GM13976 (cell line): ENCODE measurements at regions not wholly inside any gene's neighbourhood (a gene's known extent, or its start where the extent isn't known, plus 50 kb on each side); places are given as distances from the start of the nearest gene placed in this dataset.
"Not testable (repeated sequence)": the region's sequence is repeated elsewhere in the genome, so short reads cannot be mapped to it uniquely, and the experiment has no call there.

Experiments used
- DNase-seq: peaks from one replicate; pipeline ENCODE4 v3.0.0; 2012; ENCODE audit warnings: low spot score
- in situ Hi-C: fragments of 300-500 bp; cut with MboI; formaldehyde crosslinking; loops from one replicate; pipeline ENCODE4 v1.12.0; 2022; ENCODE audit warnings: low sequenced_read_pairs, mixed read lengths, inconsistent platforms; ENCODE audit not compliant: unreplicated experiment
- TF ChIP-seq, protein P1 (sequence below): IDR thresholded peaks from 2 replicates; pipeline ENCODE4 v1.5.1; 2012; ENCODE audit warnings: borderline replicate concordance, mild to moderate bottlenecking; ENCODE audit not compliant: insufficient read depth; ENCODE audit errors: extremely low read depth, missing control alignments, control extremely low read depth

DNA sequence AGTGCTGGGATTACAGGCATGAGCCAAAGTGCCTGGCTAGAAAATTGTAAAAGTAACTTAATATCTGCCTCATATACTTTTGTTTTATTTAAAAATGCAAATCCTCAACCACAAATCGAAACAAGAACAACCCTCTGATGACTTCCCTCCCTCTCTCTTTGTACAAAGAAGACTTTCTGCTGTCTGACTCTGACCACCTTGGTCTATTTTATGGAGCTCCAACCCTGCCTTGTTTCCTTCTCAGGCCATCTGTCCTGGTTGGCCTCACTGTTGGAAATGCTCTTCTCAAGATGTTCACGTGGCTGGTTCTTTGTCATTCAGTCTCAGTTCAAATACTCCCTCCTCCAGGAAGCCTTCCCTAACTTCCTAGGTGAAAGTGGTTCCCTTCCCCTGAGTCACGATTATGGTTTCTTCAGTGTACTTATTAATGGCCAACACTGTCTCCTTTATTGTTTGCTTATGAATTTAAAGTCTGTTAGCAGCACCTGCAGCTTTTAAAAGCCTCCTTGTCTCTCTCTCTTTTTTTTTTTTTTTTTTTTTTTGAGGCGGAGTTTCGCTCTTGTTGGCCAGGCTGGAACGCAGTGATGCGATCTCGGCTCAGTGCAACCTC lies 151.5 kb upstream of the SALL4 start:
- in situ Hi-C loops = no loop called here
- TF ChIP-seq, protein P1, sequence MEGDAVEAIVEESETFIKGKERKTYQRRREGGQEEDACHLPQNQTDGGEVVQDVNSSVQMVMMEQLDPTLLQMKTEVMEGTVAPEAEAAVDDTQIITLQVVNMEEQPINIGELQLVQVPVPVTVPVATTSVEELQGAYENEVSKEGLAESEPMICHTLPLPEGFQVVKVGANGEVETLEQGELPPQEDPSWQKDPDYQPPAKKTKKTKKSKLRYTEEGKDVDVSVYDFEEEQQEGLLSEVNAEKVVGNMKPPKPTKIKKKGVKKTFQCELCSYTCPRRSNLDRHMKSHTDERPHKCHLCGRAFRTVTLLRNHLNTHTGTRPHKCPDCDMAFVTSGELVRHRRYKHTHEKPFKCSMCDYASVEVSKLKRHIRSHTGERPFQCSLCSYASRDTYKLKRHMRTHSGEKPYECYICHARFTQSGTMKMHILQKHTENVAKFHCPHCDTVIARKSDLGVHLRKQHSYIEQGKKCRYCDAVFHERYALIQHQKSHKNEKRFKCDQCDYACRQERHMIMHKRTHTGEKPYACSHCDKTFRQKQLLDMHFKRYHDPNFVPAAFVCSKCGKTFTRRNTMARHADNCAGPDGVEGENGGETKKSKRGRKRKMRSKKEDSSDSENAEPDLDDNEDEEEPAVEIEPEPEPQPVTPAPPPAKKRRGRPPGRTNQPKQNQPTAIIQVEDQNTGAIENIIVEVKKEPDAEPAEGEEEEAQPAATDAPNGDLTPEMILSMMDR = no peak
- no peak for DNase-seq

DNA sequence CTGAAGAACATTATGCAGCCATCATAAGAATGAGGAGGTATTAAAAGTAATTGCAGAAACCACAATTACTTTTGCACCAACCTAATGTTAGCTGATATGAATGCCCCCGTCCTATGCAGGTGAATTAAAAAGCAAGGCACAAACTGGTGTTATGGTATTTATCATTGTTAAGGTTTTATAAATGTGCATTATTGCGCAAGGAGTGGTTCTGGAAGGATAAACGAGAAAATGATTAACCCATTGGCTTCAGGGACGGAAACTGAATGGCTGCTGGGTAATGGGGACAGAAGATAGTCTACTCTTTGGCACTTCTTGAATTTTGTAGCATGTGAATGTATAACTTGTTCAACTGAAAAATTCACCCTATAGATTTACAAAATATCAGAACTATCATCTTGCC lies 148.6 kb upstream of the SALL4 start:
- in situ Hi-C loops = no loop called here
- TF ChIP-seq, protein P1 = no peak
- no peak for DNase-seq

DNA sequence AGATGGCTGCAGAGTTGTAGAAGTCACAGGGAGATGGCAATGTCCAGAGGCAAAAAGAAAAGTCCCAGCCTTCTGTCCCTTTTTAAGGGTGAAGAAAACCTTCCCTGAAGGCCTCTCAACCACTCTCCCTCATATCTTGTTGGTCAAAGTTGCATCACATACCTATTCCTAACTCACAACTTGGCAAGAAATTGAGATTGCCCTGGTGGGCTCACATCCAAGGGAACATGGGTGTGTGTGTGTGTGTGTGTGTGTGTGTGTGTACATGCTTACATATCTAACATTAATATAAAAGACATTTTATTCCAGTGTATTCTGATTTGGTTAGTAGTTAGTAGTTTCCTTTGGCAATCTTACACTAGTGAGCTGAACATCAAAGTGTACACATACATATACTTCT lies 144.3 kb upstream of the SALL4 start:
- TF ChIP-seq, protein P1 = no peak
- in situ Hi-C loops = no loop called here

DNA sequence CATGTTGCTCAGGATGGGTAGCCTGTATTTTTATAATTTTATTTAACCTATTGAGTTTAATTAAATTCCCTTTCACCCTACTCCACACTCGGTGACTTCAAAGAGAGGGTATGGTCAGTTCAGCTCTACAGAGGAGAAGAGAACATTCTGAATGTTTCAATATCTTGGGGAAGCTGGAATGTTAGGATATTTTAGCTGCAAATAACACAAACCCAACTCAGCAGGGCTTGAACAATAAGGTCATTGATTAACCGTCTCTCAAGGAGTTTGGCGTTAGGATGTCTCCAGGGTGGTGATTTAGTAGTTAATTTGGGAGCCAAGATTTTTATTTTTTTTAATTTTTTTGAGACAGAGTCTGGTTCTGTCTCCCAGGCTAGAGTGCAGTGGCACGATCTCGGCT lies 143.6 kb upstream of the SALL4 start:
- TF ChIP-seq, protein P1 = no peak
- in situ Hi-C loops = no loop called here
- no peak for DNase-seq

More for the DNA sequence above, 144.3 kb upstream of the SALL4 start:
- DNase-seq = no peak

DNA sequence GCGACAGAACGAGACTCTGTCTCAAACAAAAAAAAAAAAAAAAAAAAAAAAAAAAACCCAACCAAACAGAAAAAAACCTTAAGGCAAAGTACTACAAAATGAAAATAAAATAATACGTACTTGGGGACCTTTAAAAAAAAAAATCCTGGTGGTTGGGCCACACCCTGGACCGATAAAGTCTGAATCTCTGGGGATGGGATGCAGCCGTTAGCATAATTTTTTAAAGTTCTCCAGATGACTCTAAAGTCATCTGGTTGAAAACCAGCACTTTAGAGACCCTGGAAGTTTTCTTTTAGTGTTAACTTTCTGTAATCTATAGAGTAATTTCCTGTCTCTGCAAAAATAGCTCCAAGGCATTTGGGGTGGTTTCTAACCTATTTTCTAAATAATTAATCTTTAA lies 142.9 kb upstream of the SALL4 start:
- TF ChIP-seq, protein P1 = no peak
- DNase-seq = no peak
- in situ Hi-C loops = no loop called here

DNA sequence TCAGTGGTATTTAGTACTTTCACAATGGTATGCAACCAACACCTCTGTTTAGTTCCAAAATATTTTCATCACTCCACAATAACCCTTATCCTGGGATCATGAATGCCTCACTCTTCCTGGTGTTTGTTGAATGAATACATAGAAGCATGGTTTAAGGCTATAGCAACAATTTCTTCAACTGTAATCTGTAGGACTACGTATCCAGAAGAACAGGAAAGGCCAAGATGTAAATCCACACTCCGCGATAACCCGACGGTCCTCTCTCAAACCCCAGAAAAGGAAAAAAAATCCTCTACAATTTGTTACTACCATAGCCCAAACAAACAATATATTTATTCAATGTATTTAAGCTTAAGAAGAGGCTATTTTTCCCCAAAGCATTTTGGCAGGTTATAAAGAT lies 141.4 kb upstream of the SALL4 start:
- no peak for DNase-seq
- TF ChIP-seq, protein P1 = no peak
- in situ Hi-C loops = no loop called here

DNA sequence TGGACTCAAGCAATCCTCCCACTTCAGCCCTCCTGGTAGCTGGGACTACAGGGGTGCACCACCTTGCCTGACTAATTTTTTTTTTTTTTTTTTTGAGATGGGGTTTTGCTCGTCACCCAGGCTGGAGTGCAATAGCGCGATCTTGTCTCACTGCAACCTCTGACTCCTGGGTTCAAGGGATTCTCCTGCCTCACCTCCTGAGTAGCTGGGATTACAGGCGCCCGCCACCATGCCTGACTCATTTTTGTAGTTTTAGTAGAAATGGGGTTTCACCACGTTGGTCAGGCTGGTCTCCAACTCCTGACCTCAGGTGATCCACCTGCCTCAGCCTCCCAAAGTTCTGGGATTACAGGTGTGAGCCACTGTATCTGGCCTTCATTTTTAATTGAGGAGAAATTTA lies 141.0 kb upstream of the SALL4 start:
- DNase-seq, in situ Hi-C loops: not testable (repeated sequence)
